Renal cortical epithelial cell (primary cell): ENCODE measurements at regions not wholly inside any gene's neighbourhood (a gene's known extent, or its start where the extent isn't known, plus 50 kb on each side); places are given as distances from the start of the nearest gene placed in this dataset.
"Not testable (repeated sequence)": the region's sequence is repeated elsewhere in the genome, so short reads cannot be mapped to it uniquely, and the experiment has no call there.

Experiments used
- DNase-seq: peaks from one replicate; pipeline ENCODE4 v3.0.0-alpha.2; 2011; ENCODE audit warnings: low read depth

DNA sequence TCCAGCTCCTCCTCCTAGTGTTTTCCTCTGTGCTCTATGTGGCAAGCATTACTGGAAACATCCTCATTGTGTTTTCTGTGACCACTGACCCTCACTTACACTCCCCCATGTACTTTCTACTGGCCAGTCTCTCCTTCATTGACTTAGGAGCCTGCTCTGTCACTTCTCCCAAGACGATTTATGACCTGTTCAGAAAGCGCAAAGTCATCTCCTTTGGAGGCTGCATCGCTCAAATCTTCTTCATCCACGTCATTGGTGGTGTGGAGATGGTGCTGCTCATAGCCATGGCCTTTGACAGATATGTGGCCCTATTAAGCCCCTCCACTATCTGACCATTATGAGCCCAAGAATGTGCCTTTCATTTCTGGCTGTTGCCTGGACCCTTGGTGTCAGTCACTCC is 64.0 kb downstream of the OR4F15 start:
- not testable (repeated sequence) for DNase-seq

DNA sequence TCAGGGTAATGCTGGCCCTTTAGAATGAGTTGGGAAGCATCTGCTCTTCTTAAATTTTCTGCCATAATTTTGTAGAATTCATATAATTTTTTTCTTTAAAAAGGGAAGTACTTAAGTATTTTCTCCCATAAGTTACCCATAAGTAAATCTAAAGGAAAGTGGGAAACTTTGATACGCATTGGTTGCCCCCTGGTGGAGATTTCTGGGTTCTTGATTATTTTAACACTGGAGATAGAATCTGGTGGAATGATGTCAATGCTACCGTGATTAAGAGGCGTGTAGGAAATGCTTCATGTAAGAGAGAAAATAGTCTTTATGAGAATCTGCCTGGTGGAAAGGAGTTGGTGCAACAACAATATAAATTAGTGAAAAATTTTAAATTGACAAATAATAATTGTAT is 65.6 kb downstream of the OR4F15 start:
- DNase-seq = peak; percentile 6

DNA sequence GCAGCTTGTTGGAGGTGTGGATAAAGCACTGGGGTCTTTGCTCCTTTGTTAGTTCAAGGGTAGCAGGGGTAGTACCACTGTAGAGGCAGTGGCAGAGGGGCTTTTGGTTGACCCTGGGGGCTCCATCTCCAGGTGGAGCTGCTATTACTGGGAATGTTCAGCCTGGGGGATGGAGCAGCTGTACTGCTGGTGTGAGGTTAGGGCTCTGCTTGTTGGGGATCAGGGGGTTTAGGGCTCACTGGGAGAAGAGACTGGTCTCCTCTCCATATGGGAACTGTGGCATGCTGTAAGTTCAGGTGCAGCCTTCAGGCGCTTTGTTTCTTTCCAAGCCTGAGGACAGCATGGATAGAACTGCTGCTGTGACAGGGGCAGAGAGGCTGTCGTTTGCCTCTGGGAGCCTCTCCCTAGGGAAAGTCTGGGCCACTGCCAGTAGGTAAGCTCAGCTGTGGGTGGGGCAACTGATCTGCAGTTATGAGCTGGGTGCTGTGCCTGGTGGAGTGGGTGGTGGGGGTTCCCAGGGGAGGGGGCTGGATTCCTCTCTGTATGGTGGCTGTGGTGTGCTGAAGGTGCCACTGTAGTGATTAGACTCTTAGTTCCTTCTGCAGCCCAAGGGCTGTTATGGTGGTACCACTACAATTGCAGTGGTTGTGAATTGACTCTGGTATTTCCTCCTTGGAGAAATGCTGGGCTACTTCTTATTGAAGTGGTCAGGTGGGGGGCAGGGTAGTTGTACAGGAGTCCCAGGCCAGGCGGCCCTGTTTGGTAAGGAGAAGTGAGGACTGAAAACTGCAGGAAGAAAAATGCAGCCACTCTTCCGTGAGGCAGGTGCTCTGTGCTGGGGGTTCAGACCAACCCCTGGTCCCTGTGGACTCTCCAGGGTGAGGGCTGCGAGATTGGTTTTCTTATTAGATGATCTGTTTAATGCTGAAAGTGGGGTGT is 100.6 kb downstream of the OR4F15 start:
- DNase-seq = not testable (repeated sequence)

DNA sequence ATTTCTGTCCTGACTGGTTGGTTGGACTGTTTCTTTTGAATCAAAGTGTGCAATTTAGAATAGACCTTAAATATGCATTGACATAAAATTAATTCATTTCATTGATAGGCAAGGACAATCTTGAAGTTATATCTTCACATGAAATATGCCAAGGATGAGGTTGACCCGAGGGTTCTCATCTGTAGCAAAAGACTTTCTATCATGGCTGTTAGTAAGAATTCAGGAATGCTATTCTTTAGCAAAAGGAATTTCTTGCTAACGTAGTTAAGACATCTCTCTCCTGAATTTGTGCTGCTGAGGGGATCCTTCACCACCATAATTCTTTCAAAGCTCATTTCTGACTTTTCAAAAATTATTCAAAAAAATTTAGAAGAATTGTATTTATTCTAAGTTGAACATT is 112.6 kb downstream of the OR4F15 start:
- DNase-seq = not testable (repeated sequence)

DNA sequence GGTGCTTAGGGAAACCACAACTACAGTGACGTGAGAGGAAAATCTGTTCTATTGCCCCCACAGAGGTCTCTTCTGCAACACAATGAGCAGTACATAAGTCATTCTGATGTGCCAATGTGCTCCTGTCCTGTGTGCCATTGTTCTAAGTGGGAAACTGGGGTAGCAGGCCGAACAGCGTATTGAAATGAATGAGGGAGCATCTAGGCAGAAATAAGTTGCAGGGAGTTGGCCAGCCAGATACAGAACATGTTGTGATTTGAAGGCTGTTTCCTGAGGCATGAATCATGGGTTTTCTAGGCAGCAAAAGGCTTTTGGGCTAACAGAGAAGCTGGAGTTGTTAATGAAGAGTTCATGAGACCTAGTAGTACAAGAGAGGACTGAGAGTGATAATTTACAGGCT is 122.5 kb downstream of the OR4F15 start:
- not testable (repeated sequence) for DNase-seq

DNA sequence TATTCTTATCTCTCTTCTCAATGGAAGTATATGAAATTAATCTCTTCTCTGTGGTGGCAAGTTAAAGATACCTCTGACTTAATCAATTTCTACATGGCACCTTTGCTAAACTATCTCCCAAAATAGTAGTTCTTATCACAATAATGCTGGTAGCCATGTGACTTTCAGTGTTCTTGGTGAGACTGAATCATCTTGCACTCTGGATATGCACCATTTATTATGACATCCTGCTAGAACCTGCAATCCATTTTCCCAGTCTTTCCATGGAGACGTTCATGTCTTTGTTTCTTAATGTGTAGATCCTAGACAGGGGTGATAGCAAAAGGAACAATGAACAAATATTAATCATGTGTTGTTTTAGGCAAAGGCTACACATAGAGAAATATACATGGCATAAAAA is 125.4 kb downstream of the OR4F15 start:
- not testable (repeated sequence) for DNase-seq

DNA sequence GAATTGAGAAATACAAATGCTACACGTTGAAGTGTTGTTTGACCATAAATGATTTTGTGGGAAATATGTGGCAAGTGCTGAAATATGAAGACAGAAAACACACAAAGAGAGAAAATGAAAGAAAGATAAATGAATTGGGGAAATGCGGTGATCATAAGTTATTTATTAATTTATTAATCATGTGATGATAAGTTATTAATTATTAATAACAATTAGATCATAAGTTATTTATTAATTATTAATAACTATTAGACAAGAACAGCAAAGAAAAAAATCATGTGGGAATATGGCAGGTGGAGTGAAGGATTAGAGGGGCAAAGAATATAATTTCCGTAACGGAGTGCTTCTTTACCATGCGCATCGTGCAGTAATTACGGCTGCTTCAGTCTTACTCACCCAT is 126.6 kb downstream of the OR4F15 start:
- not testable (repeated sequence) for DNase-seq

DNA sequence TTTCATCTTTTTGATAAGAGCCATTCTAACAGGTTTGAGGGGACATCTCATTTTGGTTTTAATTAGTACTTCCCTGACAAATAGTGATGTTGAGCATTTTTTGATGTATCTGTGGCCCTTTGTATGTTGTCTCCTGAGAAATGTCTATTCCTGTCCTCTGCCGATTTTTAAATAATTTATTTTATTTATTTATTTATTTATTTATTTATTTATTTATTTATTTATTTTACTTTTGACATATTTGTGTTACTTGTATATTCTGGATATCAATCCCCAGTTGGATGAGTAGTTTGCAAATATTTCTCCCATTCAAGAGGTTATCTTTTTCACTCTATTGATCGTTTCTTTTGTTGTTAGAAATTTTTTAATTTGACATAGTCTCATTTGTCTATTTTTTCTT is 133.9 kb downstream of the OR4F15 start:
- DNase-seq = not testable (repeated sequence)

DNA sequence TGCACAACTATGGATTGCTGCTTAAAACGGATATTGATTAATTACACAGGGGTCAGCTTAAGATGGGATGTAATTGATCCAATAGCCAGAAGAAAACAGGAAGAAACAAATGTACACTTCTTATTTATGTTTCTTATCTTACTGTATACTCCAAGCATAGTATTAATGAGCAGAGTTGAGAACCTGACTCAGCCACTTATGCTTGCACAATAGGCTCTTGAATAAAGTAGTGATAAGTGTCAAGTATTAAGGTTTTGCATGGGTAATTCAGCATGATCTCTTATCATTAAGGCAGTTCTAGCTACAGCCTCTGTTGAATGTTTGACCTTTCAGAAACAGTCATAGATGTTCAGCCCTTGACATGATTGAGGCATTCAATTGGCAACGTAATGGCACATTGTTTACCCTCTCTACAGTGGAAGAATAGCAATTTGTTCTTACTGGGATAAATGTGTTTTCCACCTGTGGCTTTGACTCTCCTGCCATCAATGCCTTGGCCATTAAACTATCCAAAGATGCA is 136.5 kb downstream of the OR4F15 start:
- DNase-seq = not testable (repeated sequence)

DNA sequence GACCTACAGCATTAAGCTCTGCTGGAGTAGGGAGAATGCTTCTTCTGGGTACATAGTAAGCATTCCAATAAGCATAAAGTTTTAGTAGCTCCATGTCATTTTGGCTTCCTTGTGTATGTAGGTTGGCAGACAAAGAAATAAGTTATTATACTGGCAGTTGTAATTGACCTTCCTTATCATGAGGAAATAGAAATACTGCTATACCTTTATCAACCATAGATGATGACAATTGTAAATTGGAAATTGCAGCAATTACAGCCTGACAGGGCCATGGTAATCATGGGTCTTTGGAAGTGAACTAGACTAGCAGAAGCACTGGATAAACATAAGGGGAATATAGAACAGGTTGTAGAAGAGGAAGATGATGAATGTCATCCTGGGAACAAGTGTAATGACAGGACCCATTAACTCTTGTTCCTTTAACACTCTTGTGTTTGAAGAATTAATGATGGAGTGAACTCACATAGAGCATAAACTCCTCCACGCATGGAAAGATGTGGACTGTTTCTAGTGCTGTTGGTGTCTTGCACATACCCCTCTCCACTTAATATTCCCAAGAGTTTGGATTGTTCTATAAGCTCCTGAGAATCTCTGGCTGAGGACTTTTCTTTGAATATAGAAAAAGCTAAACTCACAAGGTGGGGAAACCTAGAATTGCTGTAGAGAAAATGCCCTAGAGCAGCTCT is 137.5 kb downstream of the OR4F15 start:
- not testable (repeated sequence) for DNase-seq

DNA sequence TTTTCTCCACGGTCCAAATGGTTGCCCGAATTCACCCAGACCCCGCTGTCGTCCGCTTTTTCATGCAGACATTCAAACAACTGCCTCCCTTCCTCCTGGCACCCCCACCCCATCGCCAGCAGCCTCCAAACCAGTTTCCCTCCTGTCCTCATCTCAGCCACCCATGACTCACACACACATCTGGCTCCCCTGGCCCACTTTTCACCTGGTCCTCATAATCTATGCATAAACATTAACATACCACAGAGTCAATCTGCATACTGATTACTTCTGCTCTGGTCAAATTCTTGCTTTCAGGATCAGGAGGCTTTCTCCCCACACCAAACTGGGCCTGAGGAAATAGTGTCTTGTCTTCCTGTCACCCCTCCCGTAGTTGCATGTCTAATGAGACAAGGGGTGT is 142.0 kb downstream of the OR4F15 start:
- DNase-seq = not testable (repeated sequence)

DNA sequence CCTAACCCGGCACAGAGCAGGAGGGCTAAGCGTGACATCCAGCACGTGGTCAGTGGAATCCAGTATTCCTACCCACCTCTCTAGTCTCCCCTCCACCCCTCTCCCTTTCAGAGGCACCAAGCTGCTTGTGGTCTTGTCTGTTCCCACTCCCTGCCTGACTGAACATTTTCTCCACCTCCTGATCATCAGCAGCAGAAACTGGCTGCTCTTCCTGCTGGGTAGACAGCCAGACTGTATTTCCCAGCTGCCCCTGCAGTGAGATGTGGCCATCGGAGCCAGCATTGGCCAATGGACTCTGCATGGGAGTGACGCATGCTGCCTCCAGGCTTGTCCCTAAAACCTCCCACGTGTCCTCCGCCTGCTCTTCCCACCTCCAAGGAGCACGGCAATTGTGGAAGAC is 143.8 kb downstream of the OR4F15 start:
- DNase-seq = peak; percentile 37

DNA sequence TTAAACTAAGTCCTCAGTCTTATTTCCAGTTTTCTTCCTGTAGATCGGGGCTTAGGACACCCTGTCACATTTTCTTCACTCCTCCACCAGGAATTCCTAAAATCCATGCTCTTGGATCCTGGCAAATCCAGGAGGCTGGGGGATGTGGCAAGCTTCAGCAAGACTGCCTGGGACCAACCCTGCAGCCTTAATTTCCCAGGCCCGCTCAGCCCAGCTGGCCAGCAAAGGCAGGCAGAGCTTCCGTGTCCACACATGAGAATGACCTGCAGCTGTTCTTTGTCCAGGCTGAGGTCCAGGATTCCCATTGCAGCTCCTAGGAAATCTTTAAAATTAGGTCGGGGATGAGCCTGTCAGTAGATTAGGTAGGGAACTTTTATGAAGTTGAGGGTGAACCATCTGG is 146.7 kb downstream of the OR4F15 start:
- DNase-seq = not testable (repeated sequence)

DNA sequence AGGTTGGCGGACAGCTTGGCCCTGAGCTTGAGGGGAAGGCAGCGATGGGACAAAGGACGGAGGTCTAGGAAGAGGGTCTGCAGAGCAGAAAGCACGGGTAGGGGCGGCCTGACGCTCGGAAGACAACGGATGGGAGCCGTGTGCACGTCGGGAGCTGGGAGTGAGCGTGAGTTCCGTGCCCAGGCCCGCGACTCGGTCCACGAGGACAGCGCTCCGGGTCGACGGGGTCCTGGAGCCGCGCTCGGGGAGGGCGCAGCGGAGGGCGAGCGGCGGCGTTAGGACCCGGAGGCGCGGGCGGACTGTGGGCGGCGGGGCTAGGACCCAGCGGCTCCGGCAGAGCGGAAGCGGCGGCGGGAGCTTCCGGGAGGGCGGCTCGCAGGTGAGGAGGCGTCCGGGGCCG is 149.3 kb downstream of the OR4F15 start:
- not testable (repeated sequence) for DNase-seq

DNA sequence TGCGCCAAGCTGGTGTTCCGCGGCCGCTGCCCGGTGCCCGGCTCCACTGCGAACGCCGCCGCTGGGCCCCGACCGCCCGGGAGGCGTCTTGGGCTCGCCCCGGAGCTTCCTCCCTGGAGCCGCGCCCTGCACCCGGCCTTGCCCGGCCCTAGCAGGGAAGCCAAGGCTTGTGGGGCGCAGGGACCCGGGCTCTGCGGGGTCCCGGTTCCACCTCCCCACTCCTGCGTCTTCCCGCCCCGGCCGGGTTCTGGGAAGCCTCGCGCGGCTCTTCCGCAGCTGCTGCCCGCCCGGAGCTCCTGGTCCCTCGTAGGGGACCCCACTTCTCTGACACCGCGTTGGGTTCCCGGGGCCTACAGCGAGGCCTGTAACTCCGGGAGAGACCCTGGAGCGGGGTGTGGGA is 149.8 kb downstream of the OR4F15 start:
- DNase-seq = not testable (repeated sequence)

DNA sequence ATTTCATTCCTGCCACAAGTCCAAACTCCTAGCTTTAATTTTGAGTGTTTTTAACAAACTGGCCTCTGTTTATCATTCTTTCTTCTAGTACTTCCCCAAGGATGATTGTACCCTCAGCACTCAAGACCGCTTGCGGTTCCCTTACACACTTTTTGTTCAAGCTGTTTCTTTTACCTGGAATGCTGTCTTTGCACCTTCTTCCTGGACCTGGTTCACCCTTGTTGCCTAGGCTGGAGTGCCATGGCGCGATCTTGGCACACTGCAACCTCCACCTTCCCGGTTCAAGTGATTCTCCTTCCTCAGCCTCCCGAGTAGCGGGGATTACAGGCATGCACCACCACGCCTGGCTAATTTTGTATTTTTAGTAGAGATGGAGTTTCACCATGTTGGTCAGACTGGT is 151.7 kb downstream of the OR4F15 start:
- not testable (repeated sequence) for DNase-seq

DNA sequence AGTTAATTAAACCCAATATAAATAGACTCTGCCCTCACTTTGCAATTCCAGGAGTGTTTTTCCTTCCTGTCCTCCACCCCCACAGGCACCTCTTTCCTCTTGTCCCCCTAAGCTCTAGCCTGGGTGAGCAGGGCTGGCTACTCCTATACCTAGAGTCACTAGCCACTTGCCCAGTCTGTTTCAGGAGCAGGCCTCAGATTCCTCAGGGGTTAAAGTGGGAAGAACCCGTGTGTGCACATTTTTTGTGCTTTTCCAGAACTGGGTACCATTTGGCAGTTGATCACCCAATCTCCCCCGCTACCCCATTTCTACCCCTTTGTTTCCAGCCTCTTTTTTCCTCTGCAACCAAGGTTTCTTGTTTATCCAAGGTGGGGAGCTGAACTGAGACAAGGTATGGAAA is 153.4 kb downstream of the OR4F15 start:
- not testable (repeated sequence) for DNase-seq

DNA sequence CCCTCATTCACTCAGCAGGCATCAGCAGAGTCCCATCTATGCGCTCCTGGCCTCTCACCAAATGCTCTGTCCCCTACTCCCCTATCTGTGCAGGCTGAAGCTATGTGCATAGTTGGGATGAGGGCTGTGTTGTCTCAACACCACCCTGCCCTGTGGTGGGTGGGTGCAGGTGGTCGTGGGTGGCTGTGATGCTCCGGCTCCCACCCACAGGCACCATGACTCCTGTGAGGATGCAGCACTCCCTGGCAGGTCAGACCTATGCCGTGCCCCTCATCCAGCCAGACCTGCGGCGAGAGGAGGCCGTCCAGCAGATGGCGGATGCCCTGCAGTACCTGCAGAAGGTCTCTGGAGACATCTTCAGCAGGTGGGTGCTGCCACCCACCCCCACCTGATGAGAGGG is 153.9 kb downstream of the OR4F15 start:
- not testable (repeated sequence) for DNase-seq

DNA sequence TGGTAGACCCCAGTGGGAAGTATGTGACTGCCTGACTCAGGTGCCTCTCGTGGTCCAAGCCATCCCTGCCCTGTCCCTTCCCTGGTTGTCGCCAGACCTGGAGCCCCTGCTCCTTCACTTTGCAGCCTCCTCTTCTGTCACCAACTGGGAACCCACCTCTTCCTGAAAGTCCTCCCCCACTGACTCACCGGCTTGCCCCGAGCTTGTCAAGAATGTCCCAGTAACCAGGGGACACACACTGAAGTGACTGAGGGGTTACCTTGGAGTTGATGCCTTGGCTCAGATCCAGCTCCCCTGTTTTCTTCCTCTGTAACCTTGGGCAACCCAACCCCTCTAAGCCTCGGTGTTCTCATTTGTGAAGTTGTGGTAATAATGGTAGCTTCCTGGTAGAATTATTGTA is 155.4 kb downstream of the OR4F15 start:
- DNase-seq = not testable (repeated sequence)

DNA sequence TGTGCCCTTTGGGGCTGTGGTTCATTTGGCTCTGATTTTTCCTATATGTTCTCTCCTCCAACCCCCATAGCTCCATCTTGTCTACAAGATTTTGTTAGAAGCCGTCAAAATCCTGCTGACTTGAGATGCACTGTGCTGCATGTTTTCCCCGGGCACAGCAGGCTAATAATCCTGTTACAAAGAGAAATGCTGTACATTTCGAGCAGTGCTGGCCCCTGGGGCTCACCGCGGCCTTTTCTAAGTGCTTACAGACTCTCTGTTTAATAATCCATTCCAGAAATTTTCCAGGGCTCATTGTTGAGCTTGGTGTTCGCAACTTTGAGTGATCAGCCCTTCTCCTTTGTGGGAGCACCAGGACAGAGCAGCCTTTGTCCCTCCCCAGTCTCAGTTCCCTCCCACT is 158.6 kb downstream of the OR4F15 start:
- not testable (repeated sequence) for DNase-seq

DNA sequence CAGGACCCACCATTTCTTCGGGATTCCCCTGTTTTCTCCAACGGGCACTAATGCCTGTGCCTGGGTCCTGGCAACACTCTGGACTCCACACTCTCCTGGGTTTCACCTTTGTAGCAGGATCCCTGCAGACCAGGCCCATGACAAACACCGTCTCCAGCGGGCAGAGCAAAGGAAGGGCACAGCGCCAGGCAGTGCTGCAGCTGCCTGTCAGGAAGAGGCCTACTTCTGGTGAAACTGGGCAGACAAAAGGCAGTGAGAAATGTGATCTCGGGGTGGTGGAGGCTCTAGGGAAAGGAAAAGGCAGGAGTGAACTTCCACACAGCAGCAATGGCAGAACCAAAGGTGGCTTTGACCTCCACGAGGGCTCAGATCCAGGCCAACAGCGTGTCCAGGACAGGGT is 165.3 kb downstream of the OR4F15 start:
- DNase-seq = not testable (repeated sequence)

DNA sequence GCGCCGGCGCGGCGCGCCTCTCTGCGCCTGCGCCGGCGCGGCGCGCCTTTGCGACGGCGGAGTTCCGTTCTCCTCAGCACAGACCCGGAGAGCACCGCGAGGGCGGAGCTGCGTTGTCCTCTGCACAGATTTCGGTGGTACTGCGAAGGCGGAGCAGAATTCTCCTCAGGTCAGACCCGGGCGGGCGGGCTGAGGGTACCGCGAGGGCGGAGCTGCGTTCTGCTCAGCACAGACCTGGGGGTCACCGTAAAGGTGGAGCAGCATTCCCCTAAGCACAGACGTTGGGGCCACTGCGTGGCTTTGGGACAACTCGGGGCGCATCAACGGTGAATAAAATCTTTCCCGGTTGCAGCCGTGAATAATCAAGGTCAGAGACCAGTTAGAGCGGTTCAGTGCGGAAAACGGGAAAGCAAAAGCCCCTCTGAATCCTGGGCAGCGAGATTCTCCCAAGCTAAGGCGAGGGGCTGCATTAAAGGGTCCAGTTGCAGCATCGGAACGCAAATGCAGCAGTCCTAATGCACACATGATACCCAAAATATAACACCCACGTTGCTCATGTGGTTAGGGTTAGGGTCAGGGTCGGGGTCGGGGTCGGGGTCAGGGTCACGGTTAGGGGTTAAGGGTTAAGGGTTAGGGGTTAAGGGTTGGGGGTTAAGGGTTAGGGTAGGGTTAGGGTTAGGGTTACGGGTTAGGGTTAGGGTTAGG is 168.4 kb downstream of the OR4F15 start:
- not testable (repeated sequence) for DNase-seq
